ENCODE measurements at regions not wholly inside any gene's neighbourhood (a gene's known extent, or its start where the extent isn't known, plus 50 kb on each side); places are given as distances from the start of the nearest gene placed in this dataset.

DNA sequence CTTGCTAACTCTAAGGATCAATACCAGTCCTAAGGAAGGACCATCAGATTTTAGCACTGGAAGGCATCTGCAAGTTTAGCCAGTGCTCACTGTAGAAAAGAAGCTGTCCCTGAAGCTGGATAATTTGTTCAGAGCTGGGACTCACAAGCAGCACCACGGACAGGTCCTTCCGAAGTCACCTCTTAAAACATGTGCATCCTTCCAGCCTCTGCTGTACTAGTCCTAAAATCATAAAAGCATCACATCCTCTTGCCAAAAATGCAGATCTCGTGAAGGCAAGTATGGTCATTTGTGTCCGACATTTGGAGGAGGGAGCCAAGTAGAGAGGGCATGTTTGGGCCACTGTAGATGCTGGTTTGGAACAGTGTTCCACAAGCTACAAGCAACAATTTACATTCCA lies 506.9 kb downstream of the RBFOX1 start:
- TF ChIP-seq, protein P1, sequence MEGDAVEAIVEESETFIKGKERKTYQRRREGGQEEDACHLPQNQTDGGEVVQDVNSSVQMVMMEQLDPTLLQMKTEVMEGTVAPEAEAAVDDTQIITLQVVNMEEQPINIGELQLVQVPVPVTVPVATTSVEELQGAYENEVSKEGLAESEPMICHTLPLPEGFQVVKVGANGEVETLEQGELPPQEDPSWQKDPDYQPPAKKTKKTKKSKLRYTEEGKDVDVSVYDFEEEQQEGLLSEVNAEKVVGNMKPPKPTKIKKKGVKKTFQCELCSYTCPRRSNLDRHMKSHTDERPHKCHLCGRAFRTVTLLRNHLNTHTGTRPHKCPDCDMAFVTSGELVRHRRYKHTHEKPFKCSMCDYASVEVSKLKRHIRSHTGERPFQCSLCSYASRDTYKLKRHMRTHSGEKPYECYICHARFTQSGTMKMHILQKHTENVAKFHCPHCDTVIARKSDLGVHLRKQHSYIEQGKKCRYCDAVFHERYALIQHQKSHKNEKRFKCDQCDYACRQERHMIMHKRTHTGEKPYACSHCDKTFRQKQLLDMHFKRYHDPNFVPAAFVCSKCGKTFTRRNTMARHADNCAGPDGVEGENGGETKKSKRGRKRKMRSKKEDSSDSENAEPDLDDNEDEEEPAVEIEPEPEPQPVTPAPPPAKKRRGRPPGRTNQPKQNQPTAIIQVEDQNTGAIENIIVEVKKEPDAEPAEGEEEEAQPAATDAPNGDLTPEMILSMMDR (IDR thresholded peaks at IDR 0.05): no peak
- no peak for TF ChIP-seq POLR2A (IDR thresholded peaks at IDR 0.05)
